Uterus (tissue), 2 donors: ENCODE measurements at regions not wholly inside any gene's neighbourhood (a gene's known extent, or its start where the extent isn't known, plus 50 kb on each side); places are given as distances from the start of the nearest gene placed in this dataset.

Experiments
- POLR2A ChIP-seq, 2 donors: fragments of 450-650 bp; IDR thresholded peaks; one replicate each; pipeline ENCODE4 v1.6.1; 2016; ENCODE audit warnings: antibody characterized with exemption in 2 of 2, mild to moderate bottlenecking in 1 of 2, moderate library complexity in 1 of 2
- TF ChIP-seq, protein P1 (sequence below), 4 experiments: fragments of 200-600 bp in 2 of 4; fragments of 450-650 bp in 2 of 4; sonication (generic) in 2 of 4; IDR thresholded peaks; one replicate each; pipeline ENCODE4 v1.5.1; 2016 to 2019; ENCODE audit warnings: antibody characterized with exemption in 4 of 4, mild to moderate bottlenecking in 2 of 4, moderate library complexity in 1 of 4

- TF ChIP-seq, protein P1, sequence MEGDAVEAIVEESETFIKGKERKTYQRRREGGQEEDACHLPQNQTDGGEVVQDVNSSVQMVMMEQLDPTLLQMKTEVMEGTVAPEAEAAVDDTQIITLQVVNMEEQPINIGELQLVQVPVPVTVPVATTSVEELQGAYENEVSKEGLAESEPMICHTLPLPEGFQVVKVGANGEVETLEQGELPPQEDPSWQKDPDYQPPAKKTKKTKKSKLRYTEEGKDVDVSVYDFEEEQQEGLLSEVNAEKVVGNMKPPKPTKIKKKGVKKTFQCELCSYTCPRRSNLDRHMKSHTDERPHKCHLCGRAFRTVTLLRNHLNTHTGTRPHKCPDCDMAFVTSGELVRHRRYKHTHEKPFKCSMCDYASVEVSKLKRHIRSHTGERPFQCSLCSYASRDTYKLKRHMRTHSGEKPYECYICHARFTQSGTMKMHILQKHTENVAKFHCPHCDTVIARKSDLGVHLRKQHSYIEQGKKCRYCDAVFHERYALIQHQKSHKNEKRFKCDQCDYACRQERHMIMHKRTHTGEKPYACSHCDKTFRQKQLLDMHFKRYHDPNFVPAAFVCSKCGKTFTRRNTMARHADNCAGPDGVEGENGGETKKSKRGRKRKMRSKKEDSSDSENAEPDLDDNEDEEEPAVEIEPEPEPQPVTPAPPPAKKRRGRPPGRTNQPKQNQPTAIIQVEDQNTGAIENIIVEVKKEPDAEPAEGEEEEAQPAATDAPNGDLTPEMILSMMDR (IDR thresholded peaks at IDR 0.05), result no peak
- no peak for TF ChIP-seq POLR2A (IDR thresholded peaks at IDR 0.05)
Measured at GRCh38 chr5:20615888-20616563, 628.0 kb upstream of the CDH18 start.
